Osteoblast (primary cell): ENCODE measurements at regions not wholly inside any gene's neighbourhood (a gene's known extent, or its start where the extent isn't known, plus 50 kb on each side); places are given as distances from the start of the nearest gene placed in this dataset.

ENCODE experiments used
- DNase-seq: peaks from one replicate; pipeline ENCODE4 v3.0.0; 2011; ENCODE audit warnings: low spot score, mixed read lengths; ENCODE audit not compliant: insufficient read length; ENCODE audit errors: missing footprints
- H2AFZ ChIP-seq: 2 replicates; pipeline ENCODE4 v1.6.0; 2011; ENCODE audit warnings: mild to moderate bottlenecking, low read length
- H3K27ac ChIP-seq: 2 replicates; pipeline ENCODE4 v1.5.1; 2011; ENCODE audit warnings: mild to moderate bottlenecking, low read depth, low read length, moderate library complexity
- H3K27me3 ChIP-seq: 2 replicates; pipeline ENCODE4 v1.6.0; 2012; ENCODE audit warnings: mild to moderate bottlenecking, control low read depth, inconsistent platforms, low read length, moderate library complexity; ENCODE audit not compliant: insufficient read depth
- H3K36me3 ChIP-seq: 2 replicates; pipeline ENCODE4 v1.5.1; 2011; ENCODE audit warnings: mild to moderate bottlenecking, low read length, control low read depth, moderate library complexity; ENCODE audit not compliant: insufficient read depth
- H3K4me1 ChIP-seq: 2 replicates; pipeline ENCODE4 v1.5.1; 2011; ENCODE audit warnings: mild to moderate bottlenecking, low read length, control low read depth, moderate library complexity; ENCODE audit not compliant: insufficient read depth
- H3K4me2 ChIP-seq: 2 replicates; pipeline ENCODE4 v1.6.0; 2011; ENCODE audit warnings: mild to moderate bottlenecking, low read length; ENCODE audit not compliant: insufficient read depth
- H3K4me3 ChIP-seq: fragments of 200-600 bp; sonication (generic); 3 replicates; pipeline ENCODE4 v1.5.1; 2012; ENCODE audit warnings: mild to moderate bottlenecking, low read length, inconsistent platforms; ENCODE audit not compliant: insufficient read depth
- H3K79me2 ChIP-seq: 2 replicates; pipeline ENCODE4 v1.6.0; 2012; ENCODE audit warnings: mild to moderate bottlenecking, low read length, control low read depth, inconsistent platforms; ENCODE audit not compliant: insufficient read depth
- H3K9me3 ChIP-seq: 2 replicates; pipeline ENCODE4 v1.5.1; 2011; ENCODE audit warnings: low read depth, low read length, control low read depth
- H4K20me1 ChIP-seq: 2 replicates; pipeline ENCODE4 v1.6.0; 2012; ENCODE audit warnings: mild to moderate bottlenecking, low read length, control low read depth; ENCODE audit not compliant: insufficient read depth
- TF ChIP-seq, protein P1 (sequence below): IDR thresholded peaks from 2 replicates; pipeline ENCODE4 v1.5.1; 2011; ENCODE audit warnings: mild to moderate bottlenecking, low read depth, low read length, moderate library complexity; ENCODE audit errors: extremely low read depth

DNA sequence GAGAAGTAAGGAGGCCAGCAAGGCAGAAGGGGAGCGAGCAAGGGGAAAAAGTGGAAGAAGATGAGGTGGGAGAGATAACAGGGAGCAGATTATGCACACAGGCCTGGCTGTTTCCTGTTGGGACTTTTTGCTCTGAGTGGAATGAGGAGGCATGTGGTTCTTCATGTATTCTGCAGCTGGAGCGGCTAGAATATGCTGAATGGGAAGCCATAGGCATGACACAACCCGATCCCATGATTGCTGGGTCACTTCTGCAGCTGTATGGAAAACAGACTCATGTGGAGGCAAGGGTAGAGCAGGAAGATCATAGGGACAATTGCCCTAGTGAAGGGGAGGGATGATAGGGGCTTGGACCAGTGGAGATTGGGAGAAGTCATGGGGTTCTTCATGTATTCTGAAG is 206.0 kb upstream of the SUCLG2 start:
- peak; percentile 49 for DNase-seq
- no peaks in the 10 kb centered on the region for H3K4me1 ChIP-seq
- no peak overlapping the region for H3K4me2 ChIP-seq
- H2AFZ ChIP-seq = no peak overlapping the region
- no peaks in the 10 kb centered on the region for H4K20me1 ChIP-seq
- H3K27ac ChIP-seq = no peak overlapping the region
- TF ChIP-seq, protein P1, sequence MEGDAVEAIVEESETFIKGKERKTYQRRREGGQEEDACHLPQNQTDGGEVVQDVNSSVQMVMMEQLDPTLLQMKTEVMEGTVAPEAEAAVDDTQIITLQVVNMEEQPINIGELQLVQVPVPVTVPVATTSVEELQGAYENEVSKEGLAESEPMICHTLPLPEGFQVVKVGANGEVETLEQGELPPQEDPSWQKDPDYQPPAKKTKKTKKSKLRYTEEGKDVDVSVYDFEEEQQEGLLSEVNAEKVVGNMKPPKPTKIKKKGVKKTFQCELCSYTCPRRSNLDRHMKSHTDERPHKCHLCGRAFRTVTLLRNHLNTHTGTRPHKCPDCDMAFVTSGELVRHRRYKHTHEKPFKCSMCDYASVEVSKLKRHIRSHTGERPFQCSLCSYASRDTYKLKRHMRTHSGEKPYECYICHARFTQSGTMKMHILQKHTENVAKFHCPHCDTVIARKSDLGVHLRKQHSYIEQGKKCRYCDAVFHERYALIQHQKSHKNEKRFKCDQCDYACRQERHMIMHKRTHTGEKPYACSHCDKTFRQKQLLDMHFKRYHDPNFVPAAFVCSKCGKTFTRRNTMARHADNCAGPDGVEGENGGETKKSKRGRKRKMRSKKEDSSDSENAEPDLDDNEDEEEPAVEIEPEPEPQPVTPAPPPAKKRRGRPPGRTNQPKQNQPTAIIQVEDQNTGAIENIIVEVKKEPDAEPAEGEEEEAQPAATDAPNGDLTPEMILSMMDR = no peak
- H3K27me3 ChIP-seq = no peaks in the 10 kb centered on the region
- H3K79me2 ChIP-seq = no peaks in the 10 kb centered on the region
- H3K36me3 ChIP-seq = no peaks in the 10 kb centered on the region
- peaks cover 3% of the 10 kb centered on the region for H3K9me3 ChIP-seq
- H3K4me3 ChIP-seq = no peak overlapping the region

DNA sequence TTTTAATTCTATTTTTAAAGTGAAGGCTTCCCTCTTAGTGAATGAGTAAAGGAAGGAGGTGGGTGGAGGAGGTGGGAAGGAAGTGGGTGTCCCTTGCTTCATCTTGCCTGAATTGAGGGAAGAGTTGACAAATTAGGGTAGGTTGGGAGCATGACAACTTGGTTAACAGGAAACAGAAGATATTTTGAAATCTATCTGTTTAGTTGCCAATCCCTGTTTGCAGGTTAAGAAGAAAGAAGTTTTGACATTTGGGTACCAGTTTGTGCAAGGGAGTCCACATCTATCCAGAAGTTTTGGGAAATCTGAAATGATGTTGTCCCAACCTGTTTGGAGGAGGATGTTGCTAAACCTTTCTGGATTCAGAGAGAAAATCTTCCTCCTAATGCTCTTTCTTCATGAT is 204.1 kb upstream of the SUCLG2 start:
- TF ChIP-seq, protein P1 = no peak
- no peak overlapping the region for H3K4me3 ChIP-seq
- DNase-seq = no peak

DNA sequence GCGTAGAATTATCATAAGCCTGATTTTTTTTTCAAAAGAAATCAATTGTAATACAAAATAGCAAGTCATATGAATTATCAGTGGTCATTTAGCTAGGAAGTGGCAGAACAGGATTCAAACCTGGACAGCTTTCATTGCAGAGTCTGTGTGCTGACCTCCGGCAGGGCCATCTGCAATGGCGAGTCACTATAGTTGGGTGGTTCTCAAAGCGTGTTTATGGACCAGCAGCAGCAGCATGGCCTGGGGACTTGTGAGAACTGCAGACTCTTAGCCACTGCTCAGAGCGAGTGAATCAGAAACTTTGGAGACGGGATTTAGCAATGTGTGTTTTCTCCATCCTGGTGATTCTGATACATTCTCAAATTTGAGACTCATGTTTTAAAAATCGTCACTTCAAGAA is 202.3 kb upstream of the SUCLG2 start:
- Histone ChIP-seq H3K27me3 (no peaks in the 10 kb centered on the region), H3K27ac (no peak overlapping the region), H3K4me3 (no peak overlapping the region), H3K9me3 (peaks cover 3% of the 10 kb centered on the region), H2AFZ (no peak overlapping the region), H3K79me2 (no peaks in the 10 kb centered on the region), H3K4me2 (no peak overlapping the region), H3K36me3 (no peaks in the 10 kb centered on the region), H4K20me1 (no peaks in the 10 kb centered on the region), H3K4me1 (no peaks in the 10 kb centered on the region)
- TF ChIP-seq, protein P1 = no peak
- DNase-seq = no peak

More for the DNA sequence above, 204.1 kb upstream of the SUCLG2 start:
- Histone ChIP-seq H3K4me2 (no peak overlapping the region), H2AFZ (no peak overlapping the region), H3K27me3 (no peaks in the 10 kb centered on the region), H3K4me1 (no peaks in the 10 kb centered on the region), H3K27ac (no peak overlapping the region), H3K79me2 (no peaks in the 10 kb centered on the region), H4K20me1 (no peaks in the 10 kb centered on the region), H3K9me3 (peaks cover 3% of the 10 kb centered on the region), H3K36me3 (no peaks in the 10 kb centered on the region)

DNA sequence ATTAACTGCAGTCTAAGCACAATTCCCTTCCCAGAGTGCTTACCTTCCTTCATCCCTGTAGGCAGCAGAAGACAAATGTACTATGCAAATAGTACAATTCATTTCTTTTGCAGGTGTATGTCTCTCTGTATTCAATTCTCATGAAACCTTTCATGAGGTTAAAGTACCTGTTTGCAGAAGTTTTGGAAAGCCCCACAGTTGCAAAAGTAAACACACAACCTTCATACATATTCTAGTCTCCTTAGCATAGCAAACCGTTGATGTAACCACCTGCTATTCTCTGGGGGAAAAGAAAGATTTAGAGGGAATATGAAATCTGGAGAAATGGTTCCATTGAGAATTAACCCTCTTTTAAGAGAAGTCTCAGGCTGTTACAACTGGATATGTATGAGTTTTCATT is 200.3 kb upstream of the SUCLG2 start:
- no peaks in the 10 kb centered on the region for H3K79me2 ChIP-seq
- no peaks in the 10 kb centered on the region for H3K27me3 ChIP-seq
- H3K4me3 ChIP-seq = no peak overlapping the region
- no peaks in the 10 kb centered on the region for H4K20me1 ChIP-seq
- no peak overlapping the region for H3K4me2 ChIP-seq
- TF ChIP-seq, protein P1 = no peak
- H3K36me3 ChIP-seq = no peaks in the 10 kb centered on the region
- H2AFZ ChIP-seq = no peak overlapping the region
- no peak overlapping the region for H3K27ac ChIP-seq
- peaks cover 3% of the 10 kb centered on the region for H3K9me3 ChIP-seq
- H3K4me1 ChIP-seq = no peaks in the 10 kb centered on the region
- DNase-seq = no peak
